ENCODE measurements at regions not wholly inside any gene's neighbourhood (a gene's known extent, or its start where the extent isn't known, plus 50 kb on each side); places are given as distances from the start of the nearest gene placed in this dataset.

- TF ChIP-seq CTCF (IDR thresholded peaks at IDR 0.05; ENCODE audit: low read depth, low read length) = no peak
- TF ChIP-seq POLR2A (IDR thresholded peaks at IDR 0.05; ENCODE audit: extremely low read depth, insufficient read length) = no peak
- no peak for TF ChIP-seq MYC (IDR thresholded peaks at IDR 0.05; ENCODE audit: low read depth, low read length)
- TF ChIP-seq MAX (IDR thresholded peaks at IDR 0.05; ENCODE audit: low read depth, low read length) = no peak
Measured at GRCh38 chr1:58844176-58844575, 60.3 kb upstream of the JUN start.

All from NB4 (cell line).